H9 (cell line): ENCODE measurements at regions not wholly inside any gene's neighbourhood (a gene's known extent, or its start where the extent isn't known, plus 50 kb on each side); places are given as distances from the start of the nearest gene placed in this dataset.
"Not testable (repeated sequence)": the region's sequence is repeated elsewhere in the genome, so short reads cannot be mapped to it uniquely, and the experiment has no call there.

Experiments used
- DNase-seq: peaks from one replicate; pipeline ENCODE4 v3.0.0-alpha.2; 2017
- H2AFZ ChIP-seq: one replicate; pipeline ENCODE4 v1.6.1; 2013; ENCODE audit warnings: mild to moderate bottlenecking, low read length, control low read depth, moderate library complexity
- H2AK5ac ChIP-seq: 2 replicates; pipeline ENCODE4 v1.6.1; 2013; ENCODE audit warnings: low read length, control low read depth, mixed read lengths; ENCODE audit not compliant: insufficient read length
- H2BK120ac ChIP-seq: one replicate; pipeline ENCODE4 v1.6.1; 2013; ENCODE audit warnings: low read depth, mild to moderate bottlenecking, low read length, control low read depth, inconsistent platforms; ENCODE audit not compliant: poor library complexity, severe bottlenecking
- H2BK12ac ChIP-seq: 2 replicates; pipeline ENCODE4 v1.6.1; 2013; ENCODE audit warnings: low read length, control low read depth, mixed read lengths, low read depth; ENCODE audit not compliant: insufficient read length
- H2BK15ac ChIP-seq: 2 replicates; pipeline ENCODE4 v1.6.1; 2013; ENCODE audit warnings: low read depth, low read length, control low read depth
- H2BK20ac ChIP-seq: one replicate; pipeline ENCODE4 v1.6.1; 2013; ENCODE audit warnings: low read depth, mild to moderate bottlenecking, low read length, control low read depth, inconsistent platforms; ENCODE audit not compliant: poor library complexity, severe bottlenecking
- H2BK5ac ChIP-seq: 2 replicates; pipeline ENCODE4 v1.6.1; 2013; ENCODE audit warnings: low read length, control low read depth, mixed read lengths; ENCODE audit not compliant: insufficient read length
- H3K14ac ChIP-seq: 2 replicates; pipeline ENCODE4 v1.6.1; 2013; ENCODE audit warnings: low read length, control low read depth; ENCODE audit not compliant: insufficient read depth
- H3K18ac ChIP-seq: 2 replicates; pipeline ENCODE4 v1.6.1; 2013; ENCODE audit warnings: low read depth, mild to moderate bottlenecking, mixed read lengths, low read length, control low read depth; ENCODE audit not compliant: insufficient read length
- H3K23ac ChIP-seq: 2 replicates; pipeline ENCODE4 v1.6.1; 2013; ENCODE audit warnings: low read length, control low read depth, mixed read lengths, low read depth; ENCODE audit not compliant: insufficient read length
- H3K23me2 ChIP-seq: 2 replicates; pipeline ENCODE4 v1.6.1; 2013; ENCODE audit warnings: low read depth, mild to moderate bottlenecking, mixed read lengths, low read length, control low read depth; ENCODE audit not compliant: insufficient read length, poor library complexity, severe bottlenecking
- H3K27ac ChIP-seq: 2 replicates; pipeline ENCODE4 v1.5.1; 2013; ENCODE audit warnings: low read length, control low read depth, mixed read lengths, low read depth; ENCODE audit not compliant: insufficient read length
- H3K27me3 ChIP-seq: 2 replicates; pipeline ENCODE4 v1.6.1; 2013; ENCODE audit warnings: low read length, control low read depth, inconsistent platforms; ENCODE audit not compliant: insufficient read depth
- H3K4ac ChIP-seq: 2 replicates; pipeline ENCODE4 v1.6.1; 2013; ENCODE audit warnings: low read depth, mild to moderate bottlenecking, control low read depth, inconsistent platforms, low read length, moderate library complexity
- H3K4me1 ChIP-seq: 2 replicates; pipeline ENCODE4 v1.6.1; 2013; ENCODE audit warnings: low read length, control low read depth, inconsistent platforms; ENCODE audit not compliant: insufficient read depth
- H3K4me2 ChIP-seq: 2 replicates; pipeline ENCODE4 v1.6.1; 2013; ENCODE audit warnings: low read length, control low read depth, mixed read lengths; ENCODE audit not compliant: insufficient read length, insufficient read depth
- H3K56ac ChIP-seq: 2 replicates; pipeline ENCODE4 v1.6.1; 2013; ENCODE audit warnings: low read depth, mild to moderate bottlenecking, mixed read lengths, low read length, control low read depth; ENCODE audit not compliant: insufficient read length
- H3K79me1 ChIP-seq: 2 replicates; pipeline ENCODE4 v1.6.1; 2013; ENCODE audit warnings: low read depth, mild to moderate bottlenecking, moderate library complexity, low read length, control low read depth, inconsistent platforms; ENCODE audit not compliant: insufficient read depth, poor library complexity, severe bottlenecking
- H3K79me2 ChIP-seq: 2 replicates; pipeline ENCODE4 v1.6.1; 2013; ENCODE audit warnings: low read length, control low read depth, inconsistent platforms; ENCODE audit not compliant: insufficient read depth
- H3K9ac ChIP-seq: 2 replicates; pipeline ENCODE4 v1.6.1; 2013; ENCODE audit warnings: low read length, control low read depth, mixed read lengths; ENCODE audit not compliant: insufficient read length; ENCODE audit errors: extremely low read depth
- H3K9me3 ChIP-seq: one replicate; pipeline ENCODE4 v1.6.1; 2013; ENCODE audit warnings: low read depth, low read length, inconsistent platforms; ENCODE audit not compliant: control insufficient read depth
- H3T11ph ChIP-seq: one replicate; pipeline ENCODE4 v1.6.1; 2013; ENCODE audit warnings: mild to moderate bottlenecking, low read length, control low read depth, inconsistent platforms
- H4K20me1 ChIP-seq: one replicate; pipeline ENCODE4 v1.6.1; 2013; ENCODE audit not compliant: control insufficient read depth, insufficient read length, insufficient read depth
- H4K5ac ChIP-seq: 2 replicates; pipeline ENCODE4 v1.6.1; 2013; ENCODE audit warnings: low read depth, mild to moderate bottlenecking, mixed read lengths, low read length, control low read depth; ENCODE audit not compliant: insufficient read length
- H4K8ac ChIP-seq: replicated peaks from 2 replicates; pipeline ENCODE4 v1.6.1; 2013; ENCODE audit warnings: low read length, control low read depth, mixed read lengths, low read depth; ENCODE audit not compliant: insufficient read length
- H4K91ac ChIP-seq: 2 replicates; pipeline ENCODE4 v1.6.1; 2013; ENCODE audit warnings: low read depth, mild to moderate bottlenecking, moderate library complexity, mixed read lengths, low read length, control low read depth; ENCODE audit not compliant: insufficient read length
- H3K27ac Mint-ChIP-seq, 3 experiments: 2 replicates in 2 of 3; 3 replicates in 1 of 3; pipeline ENCODE4 v1.8.0; 2020 to 2021; ENCODE audit warnings: mixed read lengths in 3 of 3, mild to moderate bottlenecking in 1 of 3, moderate library complexity in 1 of 3
- H3K27me3 Mint-ChIP-seq: 2 replicates; pipeline ENCODE4 v1.8.0; 2021; ENCODE audit warnings: low read depth, mild to moderate bottlenecking, moderate library complexity, mixed read lengths
- H3K36me3 Mint-ChIP-seq, 3 experiments: 2 replicates in 2 of 3; 3 replicates in 1 of 3; pipeline ENCODE4 v1.8.0; 2020 to 2021; ENCODE audit warnings: low read depth in 3 of 3, mixed read lengths in 3 of 3; ENCODE audit not compliant: insufficient read depth in 1 of 3
- H3K4me1 Mint-ChIP-seq, 2 experiments: 2 replicates each; pipeline ENCODE4 v1.8.0; 2020; ENCODE audit warnings: mixed read lengths in 2 of 2
- H3K4me3 Mint-ChIP-seq, 2 experiments: 2 replicates in 1 of 2; 3 replicates in 1 of 2; pipeline ENCODE4 v1.8.0; 2020 to 2021; ENCODE audit warnings: mild to moderate bottlenecking in 2 of 2, mixed read lengths in 2 of 2, moderate library complexity in 1 of 2
- H3K9me3 Mint-ChIP-seq, 2 experiments: 2 replicates in 1 of 2; 3 replicates in 1 of 2; pipeline ENCODE4 v1.8.0; 2020; ENCODE audit warnings: mild to moderate bottlenecking in 2 of 2, mixed read lengths in 2 of 2, moderate library complexity in 1 of 2
- CTCF ChIP-seq: fragments of 200-600 bp; sonication (generic); conservative IDR thresholded peaks from 3 replicates; pipeline ENCODE4 v1.8.0; 2021; ENCODE audit warnings: antibody characterized with exemption, mild to moderate bottlenecking
- WGBS: extraction: QIAGEN DNeasy Blood & Tissue Kit; methylation state at CpG from one replicate; pipeline ENCODE4 v1.1.7; 2013; ENCODE audit warnings: missing lambda C conversion rate, low lambda C conversion rate, mixed read lengths; ENCODE audit not compliant: insufficient read length; ENCODE audit errors: extremely low coverage; 5-methylcytosine and 5-hydroxymethylcytosine counted together

GRCh38 chr7:153122255-153122654 lies 362.7 kb downstream of the ACTR3B start:
- H3K27ac ChIP-seq, H2AK5ac ChIP-seq, H4K20me1 ChIP-seq, H3K23me2 ChIP-seq, H2BK5ac ChIP-seq, H4K5ac ChIP-seq, H4K8ac ChIP-seq, H3K4me1 Mint-ChIP-seq, H2AFZ ChIP-seq, H4K91ac ChIP-seq, H3K9me3 ChIP-seq, H3K9ac ChIP-seq, H3K36me3 Mint-ChIP-seq, H3K4me3 Mint-ChIP-seq, H3K4me2 ChIP-seq, H3K4ac ChIP-seq, H3K18ac ChIP-seq, H3K27me3 ChIP-seq, H3K79me2 ChIP-seq, H2BK20ac ChIP-seq, H3K56ac ChIP-seq, H3K14ac ChIP-seq, H3T11ph ChIP-seq, H3K23ac ChIP-seq, H2BK12ac ChIP-seq, H3K27ac Mint-ChIP-seq, H2BK15ac ChIP-seq, H3K4me1 ChIP-seq, H3K79me1 ChIP-seq, H3K27me3 Mint-ChIP-seq, H2BK120ac ChIP-seq: not testable (repeated sequence)
- peak; percentile 46 for DNase-seq
- WGBS: no CpG with 5 or more reads among the region's 8 CpGs
- peak; percentile 49 for TF ChIP-seq CTCF
- H3K9me3 Mint-ChIP-seq: peaks cover 18 to 24% of the 10 kb centered on the region in 2 experiments
